NCI-H1436 treated with DMSO at 0.1 percent for 48 hours (cell line): ENCODE measurements at regions not wholly inside any gene's neighbourhood (a gene's known extent, or its start where the extent isn't known, plus 50 kb on each side); places are given as distances from the start of the nearest gene placed in this dataset.

Experiments used
- DNase-seq: peaks from one replicate; lab custom pipeline; 2025; lab: John Stamatoyannopoulos, UW

GRCh38 chr9:107952773-107953172 is 463.2 kb upstream of the KLF4 start:
- no peak for DNase-seq

- DNase-seq = no peak
Measured at GRCh38 chr9:107951511-107951910, 461.9 kb upstream of the KLF4 start.

- DNase-seq = no peak
Measured at GRCh38 chr9:107949061-107949460, 459.5 kb upstream of the KLF4 start.

- no peak for DNase-seq
Measured at GRCh38 chr9:107948601-107949000, 459.0 kb upstream of the KLF4 start.

- no peak for DNase-seq
Measured at GRCh38 chr9:107948086-107948485, 458.5 kb upstream of the KLF4 start.

GRCh38 chr9:107946364-107947141 is 457.0 kb upstream of the KLF4 start:
- no peak for DNase-seq

GRCh38 chr9:107945961-107946360 is 456.4 kb upstream of the KLF4 start:
- no peak for DNase-seq

- DNase-seq = no peak
Measured at GRCh38 chr9:107945493-107945892, 455.9 kb upstream of the KLF4 start.

- no peak for DNase-seq
Measured at GRCh38 chr9:107944387-107944786, 454.8 kb upstream of the KLF4 start.

GRCh38 chr9:107943901-107944300 is 454.3 kb upstream of the KLF4 start:
- no peak for DNase-seq

GRCh38 chr9:107942856-107943255 is 453.3 kb upstream of the KLF4 start:
- no peak for DNase-seq

- DNase-seq = no peak
Measured at GRCh38 chr9:107942291-107942690, 452.7 kb upstream of the KLF4 start.

GRCh38 chr9:107940616-107941595 is 451.3 kb upstream of the KLF4 start:
- no peak for DNase-seq

GRCh38 chr9:107938801-107939386 is 449.3 kb upstream of the KLF4 start:
- no peak for DNase-seq

- no peak for DNase-seq
Measured at GRCh38 chr9:107935931-107936330, 446.4 kb upstream of the KLF4 start.

- no peak for DNase-seq
Measured at GRCh38 chr9:107933516-107933915, 443.9 kb upstream of the KLF4 start.

- DNase-seq = no peak
Measured at GRCh38 chr9:107933097-107933496, 443.5 kb upstream of the KLF4 start.

GRCh38 chr9:107932601-107933000 is 443.0 kb upstream of the KLF4 start:
- no peak for DNase-seq

GRCh38 chr9:107932046-107932445 is 442.5 kb upstream of the KLF4 start:
- no peak for DNase-seq

- DNase-seq = no peak
Measured at GRCh38 chr9:107931071-107931715, 441.6 kb upstream of the KLF4 start.

GRCh38 chr9:107929443-107929842 is 439.9 kb upstream of the KLF4 start:
- DNase-seq = no peak

- DNase-seq = no peak
Measured at GRCh38 chr9:107928701-107929371, 439.3 kb upstream of the KLF4 start.
